GM21515 (cell line): ENCODE measurements at regions not wholly inside any gene's neighbourhood (a gene's known extent, or its start where the extent isn't known, plus 50 kb on each side); places are given as distances from the start of the nearest gene placed in this dataset.
"Not testable (repeated sequence)": the region's sequence is repeated elsewhere in the genome, so short reads cannot be mapped to it uniquely, and the experiment has no call there.

Source experiments
- ATAC-seq: cut with Tn5 transposase; IDR thresholded peaks from one replicate; pipeline ENCODE4 v1.9.1; 2021; ENCODE audit not compliant: unreplicated experiment

GRCh38 chr4:140219567-140219966 is 65.6 kb upstream of the MAML3 start:
- ATAC-seq: no peak

- ATAC-seq: not testable (repeated sequence)
Observed at GRCh38 chr4:140219070-140219469, 65.1 kb upstream of the MAML3 start.

- no peak for ATAC-seq
Observed at GRCh38 chr4:140213749-140214148, 59.8 kb upstream of the MAML3 start.

DNA sequence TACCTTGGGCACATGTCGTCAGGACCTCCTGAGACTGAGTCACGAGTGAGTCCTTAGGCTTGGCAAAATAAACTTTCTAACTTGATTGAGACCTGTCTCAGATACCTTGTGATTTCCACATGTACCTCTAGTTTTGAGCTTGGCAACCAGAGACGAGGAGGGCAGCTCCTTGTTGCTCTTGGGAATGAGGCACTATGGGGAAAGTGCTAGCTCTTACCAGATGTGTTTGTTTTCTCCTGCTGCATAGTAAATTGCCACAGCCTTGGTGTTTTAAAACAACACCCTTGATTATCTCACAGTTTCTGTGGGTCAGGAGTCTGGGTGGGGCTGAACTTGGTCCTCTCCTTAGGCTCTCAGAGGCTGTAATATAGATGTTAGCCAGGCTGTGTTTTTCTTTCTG is 59.1 kb upstream of the MAML3 start:
- no peak for ATAC-seq

- no peak for ATAC-seq
Observed at GRCh38 chr4:140212646-140213045, 58.7 kb upstream of the MAML3 start.

DNA sequence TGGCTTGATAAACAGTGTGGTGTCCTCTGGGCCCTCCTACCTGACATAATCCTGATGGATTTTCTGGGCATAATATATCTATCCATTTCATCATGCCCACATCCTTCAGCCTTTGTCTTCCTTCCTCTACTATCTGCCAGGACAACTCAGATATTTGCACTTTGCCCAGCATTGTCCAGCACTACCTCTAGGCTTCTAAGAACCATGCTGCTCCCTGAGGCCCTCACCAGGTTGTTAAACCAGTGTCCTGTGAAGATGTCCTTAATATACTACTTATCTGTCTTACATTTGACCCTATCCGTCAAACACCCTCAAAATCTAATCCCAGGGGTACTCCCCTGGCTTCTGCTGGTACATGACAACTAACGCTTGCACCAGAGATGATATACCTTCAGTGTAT is 58.2 kb upstream of the MAML3 start:
- ATAC-seq: no peak

DNA sequence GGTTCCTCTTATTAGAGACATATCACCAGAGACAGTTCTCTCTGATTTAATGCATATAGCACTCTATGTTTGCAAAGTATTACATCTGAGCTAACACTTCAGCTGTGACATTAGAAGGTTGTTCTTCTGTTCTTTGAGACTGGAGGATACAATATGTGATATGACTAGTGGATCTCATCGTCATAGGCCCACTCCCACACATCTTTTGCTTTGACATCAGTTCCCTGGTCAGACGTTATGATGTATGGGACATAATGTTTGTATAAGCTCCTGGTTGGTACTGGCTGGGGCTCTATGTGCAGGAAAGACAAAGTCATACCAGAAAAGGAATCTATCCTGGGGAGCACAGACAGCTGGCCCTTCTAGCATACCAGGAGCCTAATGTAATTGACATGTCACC is 57.7 kb upstream of the MAML3 start:
- no peak for ATAC-seq

DNA sequence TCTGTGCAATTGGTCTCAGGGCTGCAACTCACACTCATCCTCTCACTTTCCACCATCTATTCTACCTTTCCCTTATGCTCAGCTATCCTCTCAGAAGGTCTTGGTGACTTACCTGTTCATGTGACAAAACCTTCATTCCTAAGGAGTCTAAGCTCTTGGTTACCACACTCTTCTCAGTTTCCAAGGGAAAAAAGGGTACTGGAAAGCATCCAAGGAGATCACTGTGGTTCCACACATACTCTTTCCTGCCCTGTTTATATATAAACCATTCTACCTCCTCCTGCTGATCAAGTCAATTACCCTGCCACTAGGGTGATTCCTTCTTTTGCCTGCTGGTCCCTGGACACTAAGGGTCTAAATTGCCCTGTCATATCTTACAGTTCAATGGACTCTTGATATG is 57.2 kb upstream of the MAML3 start:
- no peak for ATAC-seq

- no peak for ATAC-seq
Observed at GRCh38 chr4:140208921-140209320, 54.9 kb upstream of the MAML3 start.
